GM18861 (cell line): ENCODE measurements at regions not wholly inside any gene's neighbourhood (a gene's known extent, or its start where the extent isn't known, plus 50 kb on each side); places are given as distances from the start of the nearest gene placed in this dataset.

Experiments used
- ATAC-seq: cut with Tn5 transposase; IDR thresholded peaks from one replicate; pipeline ENCODE4 v1.9.1; 2021; ENCODE audit not compliant: unreplicated experiment

GRCh38 chr14:22174412-22175277 is 414.4 kb downstream of the DAD1 start:
- ATAC-seq, result no peak

- ATAC-seq, result no peak
These were observed 420.7 kb downstream of the DAD1 start for GRCh38 chr14:22168092-22168955.

- no peak for ATAC-seq
These were observed 424.4 kb downstream of the DAD1 start for GRCh38 chr14:22164616-22165015.

- ATAC-seq, result no peak
These were observed 426.0 kb downstream of the DAD1 start for GRCh38 chr14:22163051-22163450.

GRCh38 chr14:22159957-22160356 is 429.1 kb downstream of the DAD1 start:
- ATAC-seq, result no peak

DNA sequence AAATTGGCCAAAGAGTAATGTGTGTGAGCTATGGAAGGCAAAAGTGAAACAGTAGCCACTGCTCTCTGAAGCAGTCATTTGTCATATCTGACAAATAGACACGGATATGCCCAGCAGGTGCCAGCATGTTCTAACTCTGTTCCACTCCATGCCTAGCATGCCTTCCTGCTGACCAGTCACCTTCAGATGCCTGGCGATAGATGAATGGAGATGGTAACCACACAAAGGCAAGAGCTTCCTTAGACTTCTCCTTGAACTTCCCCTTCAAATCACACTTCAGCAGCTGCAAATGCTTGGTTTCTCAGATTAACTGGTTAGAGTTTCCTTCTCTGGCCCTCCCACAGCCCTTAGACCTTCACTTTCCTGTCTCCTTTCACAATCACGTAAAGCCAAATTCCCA is 429.9 kb downstream of the DAD1 start:
- no peak for ATAC-seq

GRCh38 chr14:22158560-22158959 is 430.5 kb downstream of the DAD1 start:
- no peak for ATAC-seq

DNA sequence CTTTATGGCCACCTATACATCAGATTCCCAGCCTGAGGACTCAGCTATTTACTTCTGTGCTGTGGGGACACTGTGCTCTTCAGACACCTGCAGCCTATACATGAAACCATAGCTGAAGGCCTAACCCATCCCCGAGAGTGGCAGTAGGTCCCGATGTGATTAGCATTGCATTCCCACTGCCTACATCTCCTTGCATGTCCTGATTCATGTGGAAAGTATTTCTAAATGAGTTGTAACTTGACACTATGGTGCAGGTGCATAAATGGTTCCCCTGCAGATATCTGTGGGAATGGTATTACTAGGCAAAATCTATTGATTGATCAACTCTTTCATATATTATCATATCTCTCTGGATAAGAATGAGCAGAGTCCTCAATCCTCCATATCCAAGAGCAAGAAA is 433.5 kb downstream of the DAD1 start:
- no peak for ATAC-seq

DNA sequence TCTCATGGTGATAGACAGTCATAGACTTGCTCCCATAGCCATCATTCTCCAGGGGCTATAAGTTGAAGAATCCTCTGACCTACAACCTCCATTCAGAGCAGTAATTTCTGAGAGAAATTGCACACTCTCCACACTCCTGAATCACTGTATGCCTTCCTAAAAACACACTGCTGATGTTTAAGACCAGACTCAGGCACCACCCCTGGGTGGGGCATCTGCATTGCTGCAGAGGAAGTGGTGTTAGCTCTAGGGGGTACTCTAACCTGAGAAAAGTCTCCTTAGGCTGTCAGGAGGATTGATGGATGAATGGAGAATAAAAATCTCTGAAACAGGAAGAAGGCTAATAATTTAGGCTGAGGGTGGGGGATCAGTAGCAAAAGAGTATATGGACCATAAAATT is 436.1 kb downstream of the DAD1 start:
- ATAC-seq, result no peak

DNA sequence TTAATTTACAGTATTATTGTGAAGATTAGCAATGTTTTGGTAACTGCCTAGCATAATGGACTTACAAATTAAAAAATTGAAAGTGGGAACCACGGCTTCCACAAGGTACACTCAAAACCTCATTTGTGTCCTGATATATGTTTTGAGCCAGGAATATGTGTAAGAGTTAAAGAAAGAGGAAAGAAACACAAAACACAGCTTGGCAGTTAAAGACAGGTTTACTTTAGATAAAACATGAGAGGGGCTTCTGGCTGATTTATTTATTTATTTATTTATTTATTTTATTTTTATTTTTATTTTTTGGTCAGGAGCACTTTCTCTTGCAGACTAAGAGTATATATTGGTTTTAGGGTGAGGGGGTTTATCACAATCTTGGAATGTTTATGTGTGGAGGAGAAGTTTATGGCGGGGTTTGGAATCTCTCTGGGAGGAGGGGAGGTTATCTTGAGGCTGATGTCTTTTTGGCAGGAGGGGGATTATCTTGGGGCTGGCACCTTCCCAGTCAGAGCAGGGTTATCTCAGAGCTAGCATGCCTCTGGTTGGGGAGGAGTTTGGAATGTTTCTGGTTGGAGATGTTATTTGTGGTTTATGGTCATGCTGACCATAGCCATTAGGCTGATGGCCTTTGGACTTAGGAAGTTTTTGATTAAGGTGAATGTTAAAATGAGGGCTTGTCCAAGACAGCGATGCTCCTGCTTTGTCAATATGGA is 436.7 kb downstream of the DAD1 start:
- no peak for ATAC-seq

DNA sequence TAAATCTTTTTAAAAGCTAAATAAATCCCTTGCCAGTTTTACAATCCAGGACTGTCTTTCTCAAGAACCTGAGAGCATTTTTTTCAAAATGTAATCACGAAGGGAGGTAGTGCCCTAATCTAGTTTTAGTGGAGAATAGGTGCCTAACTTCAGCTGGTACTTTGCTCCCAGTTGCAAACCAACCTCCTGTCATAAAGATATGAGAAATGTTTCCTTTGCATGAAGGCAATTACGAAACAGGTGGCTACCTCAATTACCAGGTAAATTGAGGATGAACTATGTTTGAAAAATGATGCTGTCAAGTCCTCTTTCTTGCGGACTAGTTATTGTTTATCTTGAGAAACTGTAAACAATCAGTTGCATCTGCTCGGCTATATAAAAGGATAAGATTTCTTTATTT is 437.9 kb downstream of the DAD1 start:
- no peak for ATAC-seq

DNA sequence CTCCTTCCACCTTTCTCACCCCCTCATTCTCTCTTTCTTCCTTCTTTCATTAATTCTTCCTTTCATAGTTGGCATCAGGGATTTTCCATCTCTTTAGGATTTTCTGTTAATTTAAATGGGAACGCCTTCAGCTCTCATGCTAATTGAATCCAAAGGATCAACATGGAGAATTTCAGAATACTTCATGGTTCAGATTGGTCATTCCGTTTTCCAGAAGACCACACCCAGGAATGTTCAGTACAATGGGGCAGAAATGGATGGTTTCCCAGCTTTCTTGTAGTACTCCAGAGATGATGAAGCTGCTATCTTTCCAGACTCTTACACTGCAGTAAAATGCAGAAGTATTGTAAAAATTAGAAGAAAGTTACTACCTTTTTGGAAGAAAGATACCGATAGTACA is 440.0 kb downstream of the DAD1 start:
- no peak for ATAC-seq

GRCh38 chr14:22147716-22148115 is 441.3 kb downstream of the DAD1 start:
- no peak for ATAC-seq

- ATAC-seq, result no peak
These were observed 445.7 kb downstream of the DAD1 start for GRCh38 chr14:22143363-22143762.

DNA sequence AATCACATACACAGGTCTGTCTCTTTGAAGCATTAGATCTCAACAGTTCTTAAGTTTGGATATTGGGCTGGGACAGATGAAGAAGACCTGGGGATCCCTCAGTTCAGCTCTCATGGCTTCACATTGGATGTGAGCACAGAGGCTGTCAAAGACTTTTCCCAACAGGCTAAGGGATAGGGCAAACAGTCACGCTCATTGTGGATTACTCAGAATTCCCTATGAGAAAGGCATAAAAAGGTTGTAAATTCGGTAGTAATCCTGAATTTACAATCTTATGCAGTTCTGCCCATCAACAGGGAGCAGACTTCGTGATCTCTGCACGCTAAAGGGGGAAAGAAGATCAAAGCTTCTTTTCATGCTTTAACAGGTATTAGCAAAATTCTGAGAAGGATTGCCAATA is 448.4 kb downstream of the DAD1 start:
- ATAC-seq, result no peak

- no peak for ATAC-seq
These were observed 457.1 kb downstream of the DAD1 start for GRCh38 chr14:22131749-22132476.

DNA sequence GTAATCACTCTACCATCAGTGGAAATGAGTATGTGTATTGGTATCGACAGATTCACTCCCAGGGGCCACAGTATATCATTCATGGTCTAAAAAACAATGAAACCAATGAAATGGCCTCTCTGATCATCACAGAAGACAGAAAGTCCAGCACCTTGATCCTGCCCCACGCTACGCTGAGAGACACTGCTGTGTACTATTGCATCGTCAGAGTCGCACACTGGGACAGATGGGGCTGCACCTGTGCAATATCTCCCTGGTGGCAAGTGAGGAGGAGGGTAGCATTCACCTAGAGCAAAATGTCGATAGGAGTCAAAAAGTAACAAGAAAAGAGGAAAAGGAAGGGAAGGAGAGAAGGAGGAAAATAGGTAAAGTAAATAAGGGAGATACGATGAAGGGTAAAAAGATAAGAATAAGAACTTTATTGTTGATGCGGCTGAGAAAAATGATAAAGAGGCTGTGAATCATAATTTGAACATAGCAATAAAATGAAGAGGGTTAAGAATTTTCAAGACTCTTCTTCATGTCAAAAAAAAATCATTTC is 450.5 kb upstream of the OR4E1 start:
- no peak for ATAC-seq

GRCh38 chr14:22122829-22123560 is 449.4 kb upstream of the OR4E1 start:
- no peak for ATAC-seq

DNA sequence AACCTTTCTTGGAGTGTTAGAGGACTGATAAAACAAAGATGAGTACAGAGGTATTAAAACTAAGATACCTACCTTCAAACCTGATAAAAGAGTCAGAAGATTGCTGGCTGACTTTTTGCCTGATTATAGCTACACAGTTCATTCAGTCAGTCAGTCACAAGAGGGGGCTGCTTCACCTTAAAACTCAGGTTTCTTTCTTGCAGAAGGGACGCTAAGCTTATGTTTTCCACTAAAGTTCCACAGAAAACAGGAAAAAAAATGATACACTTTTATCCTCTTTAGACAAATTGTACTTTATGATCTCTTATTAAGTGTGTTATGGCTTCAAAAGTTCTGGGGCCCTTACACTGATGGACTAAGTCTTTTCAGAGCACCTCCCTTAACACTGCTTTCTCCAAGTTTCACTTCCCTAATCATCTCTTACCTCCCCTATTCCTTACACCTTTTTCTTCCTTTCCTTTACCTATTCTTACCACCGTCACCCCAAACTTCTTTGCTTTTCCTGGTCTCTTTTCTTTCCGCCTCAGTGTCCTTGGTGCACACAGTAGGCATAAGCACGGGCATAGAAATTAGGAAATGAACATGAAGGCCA is 448.7 kb upstream of the OR4E1 start:
- ATAC-seq, result no peak
